H9 (cell line): ENCODE measurements at regions not wholly inside any gene's neighbourhood (a gene's known extent, or its start where the extent isn't known, plus 50 kb on each side); places are given as distances from the start of the nearest gene placed in this dataset.
"Not testable (repeated sequence)": the region's sequence is repeated elsewhere in the genome, so short reads cannot be mapped to it uniquely, and the experiment has no call there.

ENCODE experiments used
- DNase-seq: peaks from one replicate; pipeline ENCODE4 v3.0.0-alpha.2; 2017
- H2AFZ ChIP-seq: one replicate; pipeline ENCODE4 v1.6.1; 2013; ENCODE audit warnings: mild to moderate bottlenecking, low read length, control low read depth, moderate library complexity
- H2AK5ac ChIP-seq: 2 replicates; pipeline ENCODE4 v1.6.1; 2013; ENCODE audit warnings: low read length, control low read depth, mixed read lengths; ENCODE audit not compliant: insufficient read length
- H2BK120ac ChIP-seq: one replicate; pipeline ENCODE4 v1.6.1; 2013; ENCODE audit warnings: low read depth, mild to moderate bottlenecking, low read length, control low read depth, inconsistent platforms; ENCODE audit not compliant: poor library complexity, severe bottlenecking
- H2BK12ac ChIP-seq: 2 replicates; pipeline ENCODE4 v1.6.1; 2013; ENCODE audit warnings: low read length, control low read depth, mixed read lengths, low read depth; ENCODE audit not compliant: insufficient read length
- H2BK15ac ChIP-seq: 2 replicates; pipeline ENCODE4 v1.6.1; 2013; ENCODE audit warnings: low read depth, low read length, control low read depth
- H2BK20ac ChIP-seq: one replicate; pipeline ENCODE4 v1.6.1; 2013; ENCODE audit warnings: low read depth, mild to moderate bottlenecking, low read length, control low read depth, inconsistent platforms; ENCODE audit not compliant: poor library complexity, severe bottlenecking
- H2BK5ac ChIP-seq: 2 replicates; pipeline ENCODE4 v1.6.1; 2013; ENCODE audit warnings: low read length, control low read depth, mixed read lengths; ENCODE audit not compliant: insufficient read length
- H3K14ac ChIP-seq: 2 replicates; pipeline ENCODE4 v1.6.1; 2013; ENCODE audit warnings: low read length, control low read depth; ENCODE audit not compliant: insufficient read depth
- H3K18ac ChIP-seq: 2 replicates; pipeline ENCODE4 v1.6.1; 2013; ENCODE audit warnings: low read depth, mild to moderate bottlenecking, mixed read lengths, low read length, control low read depth; ENCODE audit not compliant: insufficient read length
- H3K23ac ChIP-seq: 2 replicates; pipeline ENCODE4 v1.6.1; 2013; ENCODE audit warnings: low read length, control low read depth, mixed read lengths, low read depth; ENCODE audit not compliant: insufficient read length
- H3K23me2 ChIP-seq: 2 replicates; pipeline ENCODE4 v1.6.1; 2013; ENCODE audit warnings: low read depth, mild to moderate bottlenecking, mixed read lengths, low read length, control low read depth; ENCODE audit not compliant: insufficient read length, poor library complexity, severe bottlenecking
- H3K27ac ChIP-seq: 2 replicates; pipeline ENCODE4 v1.5.1; 2013; ENCODE audit warnings: low read length, control low read depth, mixed read lengths, low read depth; ENCODE audit not compliant: insufficient read length
- H3K27me3 ChIP-seq: 2 replicates; pipeline ENCODE4 v1.6.1; 2013; ENCODE audit warnings: low read length, control low read depth, inconsistent platforms; ENCODE audit not compliant: insufficient read depth
- H3K4ac ChIP-seq: 2 replicates; pipeline ENCODE4 v1.6.1; 2013; ENCODE audit warnings: low read depth, mild to moderate bottlenecking, control low read depth, inconsistent platforms, low read length, moderate library complexity
- H3K4me1 ChIP-seq: 2 replicates; pipeline ENCODE4 v1.6.1; 2013; ENCODE audit warnings: low read length, control low read depth, inconsistent platforms; ENCODE audit not compliant: insufficient read depth
- H3K4me2 ChIP-seq: 2 replicates; pipeline ENCODE4 v1.6.1; 2013; ENCODE audit warnings: low read length, control low read depth, mixed read lengths; ENCODE audit not compliant: insufficient read length, insufficient read depth
- H3K56ac ChIP-seq: 2 replicates; pipeline ENCODE4 v1.6.1; 2013; ENCODE audit warnings: low read depth, mild to moderate bottlenecking, mixed read lengths, low read length, control low read depth; ENCODE audit not compliant: insufficient read length
- H3K79me1 ChIP-seq: 2 replicates; pipeline ENCODE4 v1.6.1; 2013; ENCODE audit warnings: low read depth, mild to moderate bottlenecking, moderate library complexity, low read length, control low read depth, inconsistent platforms; ENCODE audit not compliant: insufficient read depth, poor library complexity, severe bottlenecking
- H3K79me2 ChIP-seq: 2 replicates; pipeline ENCODE4 v1.6.1; 2013; ENCODE audit warnings: low read length, control low read depth, inconsistent platforms; ENCODE audit not compliant: insufficient read depth
- H3K9ac ChIP-seq: 2 replicates; pipeline ENCODE4 v1.6.1; 2013; ENCODE audit warnings: low read length, control low read depth, mixed read lengths; ENCODE audit not compliant: insufficient read length; ENCODE audit errors: extremely low read depth
- H3K9me3 ChIP-seq: one replicate; pipeline ENCODE4 v1.6.1; 2013; ENCODE audit warnings: low read depth, low read length, inconsistent platforms; ENCODE audit not compliant: control insufficient read depth
- H3T11ph ChIP-seq: one replicate; pipeline ENCODE4 v1.6.1; 2013; ENCODE audit warnings: mild to moderate bottlenecking, low read length, control low read depth, inconsistent platforms
- H4K20me1 ChIP-seq: one replicate; pipeline ENCODE4 v1.6.1; 2013; ENCODE audit not compliant: control insufficient read depth, insufficient read length, insufficient read depth
- H4K5ac ChIP-seq: 2 replicates; pipeline ENCODE4 v1.6.1; 2013; ENCODE audit warnings: low read depth, mild to moderate bottlenecking, mixed read lengths, low read length, control low read depth; ENCODE audit not compliant: insufficient read length
- H4K8ac ChIP-seq: replicated peaks from 2 replicates; pipeline ENCODE4 v1.6.1; 2013; ENCODE audit warnings: low read length, control low read depth, mixed read lengths, low read depth; ENCODE audit not compliant: insufficient read length
- H4K91ac ChIP-seq: 2 replicates; pipeline ENCODE4 v1.6.1; 2013; ENCODE audit warnings: low read depth, mild to moderate bottlenecking, moderate library complexity, mixed read lengths, low read length, control low read depth; ENCODE audit not compliant: insufficient read length
- H3K27ac Mint-ChIP-seq, 3 experiments: 2 replicates in 2 of 3; 3 replicates in 1 of 3; pipeline ENCODE4 v1.8.0; 2020 to 2021; ENCODE audit warnings: mixed read lengths in 3 of 3, mild to moderate bottlenecking in 1 of 3, moderate library complexity in 1 of 3
- H3K27me3 Mint-ChIP-seq: 2 replicates; pipeline ENCODE4 v1.8.0; 2021; ENCODE audit warnings: low read depth, mild to moderate bottlenecking, moderate library complexity, mixed read lengths
- H3K36me3 Mint-ChIP-seq, 3 experiments: 2 replicates in 2 of 3; 3 replicates in 1 of 3; pipeline ENCODE4 v1.8.0; 2020 to 2021; ENCODE audit warnings: low read depth in 3 of 3, mixed read lengths in 3 of 3; ENCODE audit not compliant: insufficient read depth in 1 of 3
- H3K4me1 Mint-ChIP-seq, 2 experiments: 2 replicates each; pipeline ENCODE4 v1.8.0; 2020; ENCODE audit warnings: mixed read lengths in 2 of 2
- H3K4me3 Mint-ChIP-seq, 2 experiments: 2 replicates in 1 of 2; 3 replicates in 1 of 2; pipeline ENCODE4 v1.8.0; 2020 to 2021; ENCODE audit warnings: mild to moderate bottlenecking in 2 of 2, mixed read lengths in 2 of 2, moderate library complexity in 1 of 2
- H3K9me3 Mint-ChIP-seq, 2 experiments: 2 replicates in 1 of 2; 3 replicates in 1 of 2; pipeline ENCODE4 v1.8.0; 2020; ENCODE audit warnings: mild to moderate bottlenecking in 2 of 2, mixed read lengths in 2 of 2, moderate library complexity in 1 of 2
- WGBS: extraction: QIAGEN DNeasy Blood & Tissue Kit; methylation state at CpG from one replicate; pipeline ENCODE4 v1.1.7; 2013; ENCODE audit warnings: missing lambda C conversion rate, low lambda C conversion rate, mixed read lengths; ENCODE audit not compliant: insufficient read length; ENCODE audit errors: extremely low coverage; 5-methylcytosine and 5-hydroxymethylcytosine counted together
- TF ChIP-seq, protein P1 (sequence below): fragments of 200-600 bp; sonication (generic); conservative IDR thresholded peaks from 3 replicates; pipeline ENCODE4 v1.8.0; 2021; ENCODE audit warnings: antibody characterized with exemption, mild to moderate bottlenecking

DNA sequence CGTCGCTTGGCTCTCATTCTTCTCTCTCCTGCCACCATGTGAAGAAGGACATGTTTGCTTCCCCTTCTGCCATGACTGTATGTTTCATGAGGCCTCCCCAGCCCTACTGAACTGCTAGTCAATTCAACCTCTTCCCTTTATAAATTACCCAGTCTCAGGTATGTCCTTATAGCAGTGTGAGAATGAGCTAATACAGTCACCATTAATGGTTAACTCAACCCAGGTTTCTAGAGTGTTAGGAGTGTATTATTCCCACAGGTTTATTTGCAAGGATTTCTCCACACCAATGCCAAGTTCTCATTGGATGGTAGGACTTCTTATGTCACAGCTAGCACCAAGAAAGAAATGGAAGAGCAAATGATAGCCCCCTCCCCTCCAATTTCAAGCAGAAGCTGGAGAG is 71.9 kb downstream of the DYNAP start:
- no peaks in the 10 kb centered on the region for H3K23me2 ChIP-seq
- H2BK120ac ChIP-seq = no peak overlapping the region
- no peaks in the 10 kb centered on the region for H3K4me1 ChIP-seq
- no peaks in the 10 kb centered on the region for H3K79me2 ChIP-seq
- H3K14ac ChIP-seq = no peak overlapping the region
- no peaks in the 10 kb centered on the region for H3K79me1 ChIP-seq
- Mint-ChIP-seq H3K9me3 (peaks cover 5 to 9% of the 10 kb centered on the region in 2 experiments; a peak in 4 of 5 replicates), H3K27ac (no peak overlapping the region), H3K36me3 (peaks cover 0 to 13% (median 0%) of the 10 kb centered on the region in 3 experiments; a peak in 4 of 7 replicates), H3K27me3 (no peaks in the 10 kb centered on the region), H3K4me3 (no peak overlapping the region), H3K4me1 (no peaks in the 10 kb centered on the region)
- no peak overlapping the region for H2BK20ac ChIP-seq
- no peak overlapping the region for H3K23ac ChIP-seq
- H2BK12ac ChIP-seq = no peak overlapping the region
- no peak overlapping the region for H3K27ac ChIP-seq
- no peak overlapping the region for H2AFZ ChIP-seq
- no peak overlapping the region for H3K9ac ChIP-seq
- no peak overlapping the region for H4K8ac ChIP-seq
- no peak overlapping the region for H3T11ph ChIP-seq
- no CpG with 5 or more reads among the region's 2 CpGs for WGBS
- H4K20me1 ChIP-seq = no peaks in the 10 kb centered on the region
- no peaks in the 10 kb centered on the region for H3K9me3 ChIP-seq
- no peak overlapping the region for H3K4me2 ChIP-seq
- no peak overlapping the region for H2AK5ac ChIP-seq
- no peak overlapping the region for H3K56ac ChIP-seq
- H2BK5ac ChIP-seq = no peak overlapping the region
- H3K27me3 ChIP-seq = no peaks in the 10 kb centered on the region
- TF ChIP-seq, protein P1, sequence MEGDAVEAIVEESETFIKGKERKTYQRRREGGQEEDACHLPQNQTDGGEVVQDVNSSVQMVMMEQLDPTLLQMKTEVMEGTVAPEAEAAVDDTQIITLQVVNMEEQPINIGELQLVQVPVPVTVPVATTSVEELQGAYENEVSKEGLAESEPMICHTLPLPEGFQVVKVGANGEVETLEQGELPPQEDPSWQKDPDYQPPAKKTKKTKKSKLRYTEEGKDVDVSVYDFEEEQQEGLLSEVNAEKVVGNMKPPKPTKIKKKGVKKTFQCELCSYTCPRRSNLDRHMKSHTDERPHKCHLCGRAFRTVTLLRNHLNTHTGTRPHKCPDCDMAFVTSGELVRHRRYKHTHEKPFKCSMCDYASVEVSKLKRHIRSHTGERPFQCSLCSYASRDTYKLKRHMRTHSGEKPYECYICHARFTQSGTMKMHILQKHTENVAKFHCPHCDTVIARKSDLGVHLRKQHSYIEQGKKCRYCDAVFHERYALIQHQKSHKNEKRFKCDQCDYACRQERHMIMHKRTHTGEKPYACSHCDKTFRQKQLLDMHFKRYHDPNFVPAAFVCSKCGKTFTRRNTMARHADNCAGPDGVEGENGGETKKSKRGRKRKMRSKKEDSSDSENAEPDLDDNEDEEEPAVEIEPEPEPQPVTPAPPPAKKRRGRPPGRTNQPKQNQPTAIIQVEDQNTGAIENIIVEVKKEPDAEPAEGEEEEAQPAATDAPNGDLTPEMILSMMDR = no peak
- H3K18ac ChIP-seq = no peak overlapping the region
- H4K91ac ChIP-seq = no peak overlapping the region
- no peak for DNase-seq
- no peak overlapping the region for H4K5ac ChIP-seq
- H2BK15ac ChIP-seq = no peak overlapping the region
- no peak overlapping the region for H3K4ac ChIP-seq

DNA sequence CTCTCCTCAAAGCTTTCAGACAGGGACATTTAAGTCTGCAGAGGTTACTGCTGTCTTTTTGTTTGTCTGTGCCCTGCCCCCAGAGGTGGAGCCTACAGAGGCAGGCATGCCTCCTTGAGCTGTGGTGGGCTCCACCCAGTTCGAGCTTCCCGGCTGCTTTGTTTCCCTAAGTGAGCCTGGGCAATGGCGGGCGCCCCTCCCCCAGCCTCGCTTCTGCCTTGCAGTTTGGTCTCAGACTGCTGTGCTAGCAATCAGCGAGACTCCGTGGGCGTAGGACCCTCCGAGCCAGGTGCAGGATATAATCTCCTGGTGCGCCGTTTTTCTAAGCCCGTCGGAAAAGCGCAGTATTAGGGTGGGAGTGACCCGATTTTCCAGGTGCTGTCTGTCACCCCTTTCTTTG is 78.7 kb downstream of the DYNAP start:
- H2BK120ac ChIP-seq, H3K27me3 Mint-ChIP-seq, H2BK12ac ChIP-seq, H3K79me1 ChIP-seq, H4K8ac ChIP-seq, H4K5ac ChIP-seq, H3K23ac ChIP-seq, H4K20me1 ChIP-seq, H3K14ac ChIP-seq, H3T11ph ChIP-seq, H3K27ac ChIP-seq, H3K23me2 ChIP-seq, H3K18ac ChIP-seq, H3K9ac ChIP-seq, H3K4me2 ChIP-seq, H3K27ac Mint-ChIP-seq, H4K91ac ChIP-seq, H3K4me3 Mint-ChIP-seq, H2AFZ ChIP-seq, H3K56ac ChIP-seq, H3K4me1 ChIP-seq, H2BK5ac ChIP-seq, H2AK5ac ChIP-seq, H2BK20ac ChIP-seq, DNase-seq, H3K27me3 ChIP-seq, H3K4me1 Mint-ChIP-seq, H2BK15ac ChIP-seq, H3K4ac ChIP-seq, H3K79me2 ChIP-seq, H3K9me3 ChIP-seq: not testable (repeated sequence)
- Mint-ChIP-seq H3K9me3 (peaks cover 18 to 30% of the 10 kb centered on the region in 2 experiments), H3K36me3 (peaks cover 3 to 31% (median 15%) of the 10 kb centered on the region in 3 experiments; a peak in 5 of 7 replicates)
- WGBS = no CpG with 5 or more reads among the region's 15 CpGs
